H1 (cell line): ENCODE measurements at regions not wholly inside any gene's neighbourhood (a gene's known extent, or its start where the extent isn't known, plus 50 kb on each side); places are given as distances from the start of the nearest gene placed in this dataset.

Experiments used
- CTCF ChIA-PET: fragments of 300-600 bp; sonication (Branson Sonifier 250); formaldehyde crosslinking; loops from one replicate; lab custom pipeline; 2021; ENCODE audit not compliant: partially characterized antibody; lab: Charles Lee
- POLR2A ChIA-PET: fragments of 300-600 bp; sonication (Branson Sonifier 250); formaldehyde crosslinking; loops from one replicate; lab custom pipeline; 2021; ENCODE audit warnings: inconsistent platforms; ENCODE audit not compliant: partially characterized antibody; lab: Charles Lee
- DNase-seq, 2 experiments: peaks; one replicate each; pipeline versions ENCODE4 v3.0.0 to v3.0.0-alpha.2; 2010 to 2022; ENCODE audit warnings: low spot score in 2 of 2, low read depth in 1 of 2, mixed read lengths in 1 of 2
- FAIRE-seq: peaks from 2 replicates; lab custom pipeline; 2011; peaks lifted over from hg19 to GRCh38; lab: Jason Lieb, UNC
- H2AFZ ChIP-seq: 2 replicates; pipeline ENCODE4 v1.8.1; 2012; ENCODE audit warnings: low read length, inconsistent platforms
- H2AK5ac ChIP-seq: 2 replicates; pipeline ENCODE4 v1.6.1; 2013; ENCODE audit warnings: low read depth, low read length
- H2BK120ac ChIP-seq: replicated peaks from 2 replicates; pipeline ENCODE3; 2013; ENCODE audit warnings: low read depth, low read length, inconsistent platforms
- H2BK12ac ChIP-seq: 2 replicates; pipeline ENCODE4 v1.6.1; 2013; ENCODE audit warnings: low read depth, low read length
- H2BK15ac ChIP-seq: 2 replicates; pipeline ENCODE4 v1.6.1; 2013; ENCODE audit warnings: low read length
- H2BK20ac ChIP-seq: 2 replicates; pipeline ENCODE4 v1.6.1; 2013; ENCODE audit warnings: low read length
- H2BK5ac ChIP-seq: 2 replicates; pipeline ENCODE4 v1.6.1; 2013; ENCODE audit warnings: low read depth, low read length
- H3K14ac ChIP-seq: 2 replicates; pipeline ENCODE4 v1.6.1; 2013; ENCODE audit warnings: inconsistent platforms; ENCODE audit not compliant: insufficient read length
- H3K18ac ChIP-seq: 2 replicates; pipeline ENCODE4 v1.6.1; 2013; ENCODE audit warnings: low read length; ENCODE audit errors: extremely low read depth
- H3K23ac ChIP-seq: 2 replicates; pipeline ENCODE4 v1.6.1; 2013; ENCODE audit warnings: inconsistent platforms; ENCODE audit not compliant: insufficient read length
- H3K23me2 ChIP-seq: 2 replicates; pipeline ENCODE4 v1.6.1; 2013; ENCODE audit warnings: low read depth, low read length
- H3K27ac ChIP-seq: 2 replicates; pipeline ENCODE4 v1.6.1; 2011; ENCODE audit warnings: low read depth, low read length, inconsistent platforms
- H3K27me3 ChIP-seq, 4 experiments: replicated peaks in 1 of 4; 1 replicate in 1 of 4; 2 replicates in 3 of 4; pipeline versions ENCODE4 v1.6.1 to v1.8.1; 2011 to 2013; ENCODE audit warnings: low read length in 3 of 4, mild to moderate bottlenecking in 3 of 4, inconsistent platforms in 2 of 4, mixed read lengths in 2 of 4, moderate library complexity in 1 of 4; ENCODE audit not compliant: control insufficient read depth in 3 of 4, insufficient read depth in 3 of 4; ENCODE audit errors: extremely low read depth in 1 of 4
- H3K36me3 ChIP-seq, 4 experiments: 2 replicates each; pipeline versions ENCODE4 v1.6.1 to v1.8.1; 2011 to 2013; ENCODE audit warnings: mild to moderate bottlenecking in 4 of 4, low read length in 3 of 4, moderate library complexity in 2 of 4, control low read depth in 1 of 4, inconsistent platforms in 1 of 4; ENCODE audit not compliant: insufficient read depth in 4 of 4, control insufficient read depth in 2 of 4
- H3K4ac ChIP-seq: replicated peaks from 2 replicates; pipeline ENCODE3; 2013; ENCODE audit warnings: low read length, low read depth, mixed read lengths, inconsistent platforms; ENCODE audit not compliant: insufficient read length
- H3K4me1 ChIP-seq, 4 experiments: replicated peaks in 1 of 4; 1 replicate in 1 of 4; 2 replicates in 3 of 4; pipeline versions ENCODE4 v1.6.1 to v1.8.1; 2011 to 2013; ENCODE audit warnings: low read length in 3 of 4, inconsistent platforms in 2 of 4, mixed read lengths in 1 of 4; ENCODE audit not compliant: insufficient read depth in 4 of 4, control insufficient read depth in 3 of 4
- H3K4me2 ChIP-seq, 2 experiments: 2 replicates each; pipeline versions ENCODE4 v1.6.1 to v1.8.1; 2011 to 2013; ENCODE audit warnings: low read depth in 2 of 2, low read length in 2 of 2, control low read depth in 1 of 2, inconsistent platforms in 1 of 2, mild to moderate bottlenecking in 1 of 2; ENCODE audit not compliant: insufficient read depth in 1 of 2
- H3K4me3 ChIP-seq, 4 experiments: fragments of 200-600, 300-600 bp in 1 of 4; sonication (generic), shearing (Covaris generic), sonication (Bioruptor Twin) in 1 of 4; 2 replicates each; pipeline versions ENCODE4 v1.5.1 to v1.8.1; 2011 to 2016; ENCODE audit warnings: low read length in 4 of 4, low read depth in 3 of 4, control low read depth in 2 of 4, inconsistent platforms in 2 of 4, mild to moderate bottlenecking in 2 of 4, mixed read lengths in 1 of 4, moderate library complexity in 1 of 4; ENCODE audit not compliant: insufficient read depth in 2 of 4; ENCODE audit errors: extremely low read depth in 1 of 4
- H3K56ac ChIP-seq: replicated peaks from 2 replicates; pipeline ENCODE3; 2013; ENCODE audit warnings: low read depth, mild to moderate bottlenecking, mixed read lengths, low read length, inconsistent platforms; ENCODE audit not compliant: insufficient read length
- H3K79me1 ChIP-seq: 2 replicates; pipeline ENCODE4 v1.6.1; 2013; ENCODE audit warnings: low read depth, low read length, control low read depth
- H3K79me2 ChIP-seq, 2 experiments: 2 replicates each; pipeline versions ENCODE4 v1.6.1 to v1.8.1; 2012 to 2013; ENCODE audit warnings: low read length in 2 of 2, mild to moderate bottlenecking in 2 of 2, inconsistent platforms in 1 of 2; ENCODE audit not compliant: insufficient read depth in 2 of 2, control insufficient read depth in 1 of 2
- H3K9ac ChIP-seq, 4 experiments: replicated peaks in 1 of 4; 1 replicate in 1 of 4; 2 replicates in 3 of 4; pipeline versions ENCODE4 v1.6.1 to v1.8.1; 2011 to 2013; ENCODE audit warnings: low read depth in 3 of 4, low read length in 3 of 4, control low read depth in 2 of 4, mild to moderate bottlenecking in 2 of 4, moderate library complexity in 2 of 4, inconsistent platforms in 1 of 4; ENCODE audit errors: extremely low read depth in 1 of 4
- H3K9me3 ChIP-seq, 2 experiments: 2 replicates each; pipeline versions ENCODE4 v1.6.1 to v1.8.1; 2012 to 2013; ENCODE audit warnings: mild to moderate bottlenecking in 2 of 2, moderate library complexity in 2 of 2, control low read depth in 1 of 2, inconsistent platforms in 1 of 2, low read depth in 1 of 2, low read length in 1 of 2, mixed read lengths in 1 of 2; ENCODE audit not compliant: insufficient read depth in 2 of 2
- H4K20me1 ChIP-seq, 2 experiments: replicated peaks in 1 of 2; 2 replicates each; pipeline versions ENCODE3 to v1.8.1; 2011 to 2013; ENCODE audit warnings: inconsistent platforms in 2 of 2, low read length in 2 of 2, mild to moderate bottlenecking in 1 of 2; ENCODE audit not compliant: insufficient read depth in 2 of 2, control insufficient read depth in 1 of 2
- H4K5ac ChIP-seq: 2 replicates; pipeline ENCODE4 v1.6.1; 2013; ENCODE audit warnings: low read length, low read depth, mixed read lengths, inconsistent platforms; ENCODE audit not compliant: insufficient read length
- H4K8ac ChIP-seq: 2 replicates; pipeline ENCODE4 v1.8.0; 2013; ENCODE audit warnings: mild to moderate bottlenecking, moderate library complexity, low read length, inconsistent platforms; ENCODE audit not compliant: insufficient read depth; ENCODE audit errors: extremely low read depth
- H4K91ac ChIP-seq: replicated peaks from 2 replicates; pipeline ENCODE3; 2013; ENCODE audit warnings: low read length, mixed read lengths, inconsistent platforms; ENCODE audit not compliant: insufficient read length
- EZH2 ChIP-seq: fragments of 200-600 bp; sonication (generic); IDR thresholded peaks from 2 replicates; pipeline ENCODE4 v1.7.1; 2012; ENCODE audit warnings: low read depth, mild to moderate bottlenecking, moderate library complexity, low read length, inconsistent platforms; ENCODE audit not compliant: severe bottlenecking
- KDM5A ChIP-seq: fragments of 200-600 bp; IDR thresholded peaks from 2 replicates; pipeline ENCODE4 v1.7.1; 2012; ENCODE audit warnings: mild to moderate bottlenecking, low read length, inconsistent platforms, mixed read lengths
- whole genome bisulfite sequencing, 2 experiments: shearing (Covaris generic) in 1 of 2; methylation state at CpG; one replicate each; pipeline versions ENCODE4 v1.1.6 to v1.1.7; 2013 to 2015; ENCODE audit warnings: low lambda C conversion rate in 2 of 2, mixed read lengths in 2 of 2, inconsistent platforms in 1 of 2, low coverage in 1 of 2, missing lambda C conversion rate in 1 of 2; ENCODE audit not compliant: insufficient replicate concordance in 2 of 2, insufficient coverage in 1 of 2, insufficient read length in 1 of 2; ENCODE audit errors: extremely low coverage in 1 of 2, missing lambda C conversion rate in 1 of 2; 5-methylcytosine and 5-hydroxymethylcytosine counted together

DNA sequence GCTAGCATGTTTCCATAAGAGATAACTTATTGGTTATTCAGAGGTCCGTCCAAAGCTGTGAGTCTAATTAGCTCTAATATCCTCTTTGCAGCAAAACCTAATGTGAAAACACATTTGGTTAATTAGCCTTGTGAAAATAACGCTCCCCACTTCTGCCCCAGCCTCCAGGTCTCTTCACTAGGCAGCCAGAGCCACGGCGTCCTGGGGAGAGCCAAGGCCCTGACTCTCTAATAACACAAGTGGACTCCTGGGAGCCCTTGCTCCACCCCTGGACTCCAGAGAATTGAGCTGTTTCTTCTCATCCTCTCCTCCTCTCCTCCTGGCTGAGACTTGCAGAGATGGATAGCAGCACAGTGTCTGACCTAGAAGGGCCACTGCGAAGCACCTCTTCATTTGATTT lies 78.8 kb downstream of the CCDC185 start:
- no peak overlapping the region for H2AFZ ChIP-seq
- H3K4me3 ChIP-seq, result no peak overlapping the region
- ChIA-PET CTCF (interaction anchor here (0.7 to 2.2 kb wide), 3 partner anchors 12 to 152 kb away, joined by 3 to 5 read pairs (median 5); no protein-coding TSS in a partner anchor), POLR2A (no interaction called here)
- DNase-seq (no peak), FAIRE-seq (no peak)
- no peak overlapping the region for H2BK12ac ChIP-seq
- H3K56ac ChIP-seq, result no peak overlapping the region
- H4K91ac ChIP-seq, result no peak overlapping the region
- no peak overlapping the region for H3K4me2 ChIP-seq
- H3K23me2 ChIP-seq, result no peaks in the 10 kb centered on the region
- no peak overlapping the region for H3K4ac ChIP-seq
- H4K20me1 ChIP-seq, result no peaks in the 10 kb centered on the region
- no peak overlapping the region for H3K9ac ChIP-seq
- 93% methylated on average over 5 of the region's 5 CpGs; no CpG with 5 or more reads in 1 of the 2 experiments for WGBS, 2 experiments
- H2BK5ac ChIP-seq, result no peak overlapping the region
- no peaks in the 10 kb centered on the region for H3K27me3 ChIP-seq
- H2BK120ac ChIP-seq, result no peak overlapping the region
- H3K18ac ChIP-seq, result no peak overlapping the region
- H3K4me1 ChIP-seq, result no peaks in the 10 kb centered on the region
- H2BK20ac ChIP-seq, result no peak overlapping the region
- H3K79me1 ChIP-seq, result no peaks in the 10 kb centered on the region
- H3K14ac ChIP-seq, result no peak overlapping the region
- H4K8ac ChIP-seq, result no peak overlapping the region
- 0 out of 4 replicates have a peak, but pooled peaks cover 0 to 5% of the 10 kb centered on the region in 2 experiments for H3K9me3 ChIP-seq
- H3K79me2 ChIP-seq, result no peaks in the 10 kb centered on the region
- no peak overlapping the region for H3K27ac ChIP-seq
- no peak overlapping the region for H4K5ac ChIP-seq
- H3K23ac ChIP-seq, result no peak overlapping the region
- H2AK5ac ChIP-seq, result no peak overlapping the region
- no peaks in the 10 kb centered on the region for H3K36me3 ChIP-seq
- no peak overlapping the region for H2BK15ac ChIP-seq
- no peak for TF ChIP-seq KDM5A
- TF ChIP-seq EZH2, result no peak
